IMR-90 (cell line): ENCODE measurements at regions not wholly inside any gene's neighbourhood (a gene's known extent, or its start where the extent isn't known, plus 50 kb on each side); places are given as distances from the start of the nearest gene placed in this dataset.
"Not testable (repeated sequence)": the region's sequence is repeated elsewhere in the genome, so short reads cannot be mapped to it uniquely, and the experiment has no call there.

Source experiments
- ATAC-seq: fragments of 200-7000 bp; cut with Tn5 transposase; 2 replicates; pipeline ENCODE4 v1.9.1; 2020; ENCODE audit warnings: low read depth, mild to moderate bottlenecking, moderate library complexity
- BruUV-seq: library from RNA; stranded (reverse); fragments of 400-500 nt; replicated peaks from 2 replicates; lab custom pipeline; 2021; lab: Mats Ljungman, UMichigan
- CTCF ChIA-PET: fragments of 300-600 bp; formaldehyde crosslinking; extraction: SDS; loops from one replicate; lab custom pipeline; 2021; ENCODE audit warnings: antibody characterized with exemption; lab: Yijun Ruan, JAX
- POLR2A ChIA-PET: fragments of 300-600 bp; sonication (Branson Sonifier 250); formaldehyde crosslinking; loops from one replicate; lab custom pipeline; 2022; ENCODE audit warnings: antibody characterized with exemption; ENCODE audit not compliant: unreplicated experiment; lab: Charles Lee
- DNase-seq: peaks from one replicate; pipeline ENCODE4 v3.0.0; 2013
- H2AFZ ChIP-seq: replicated peaks from 2 replicates; pipeline ENCODE3; 2013; ENCODE audit warnings: low read length, mild to moderate bottlenecking; ENCODE audit not compliant: poor library complexity
- H2AK5ac ChIP-seq: 2 replicates; pipeline ENCODE4 v1.6.1; 2013; ENCODE audit warnings: low read depth, low read length, inconsistent platforms
- H2AK9ac ChIP-seq: replicated peaks from 2 replicates; pipeline ENCODE3; 2013; ENCODE audit warnings: mild to moderate bottlenecking, low read depth, low read length, moderate library complexity; ENCODE audit not compliant: poor library complexity
- H2BK120ac ChIP-seq: 2 replicates; pipeline ENCODE4 v1.6.1; 2013; ENCODE audit warnings: low read depth, low read length, inconsistent platforms
- H2BK15ac ChIP-seq: 3 replicates; pipeline ENCODE4 v1.6.1; 2013; ENCODE audit warnings: low read depth, low read length, inconsistent platforms
- H2BK20ac ChIP-seq: 2 replicates; pipeline ENCODE4 v1.6.1; 2013; ENCODE audit warnings: low read depth, mild to moderate bottlenecking, inconsistent platforms, low read length, moderate library complexity
- H2BK5ac ChIP-seq: 2 replicates; pipeline ENCODE4 v1.6.1; 2013; ENCODE audit warnings: mild to moderate bottlenecking, low read depth, low read length, inconsistent platforms; ENCODE audit not compliant: poor library complexity, severe bottlenecking
- H3K14ac ChIP-seq: replicated peaks from 2 replicates; pipeline ENCODE4 v1.6.1; 2013; ENCODE audit warnings: low read depth, low read length, inconsistent platforms
- H3K18ac ChIP-seq: 2 replicates; pipeline ENCODE4 v1.6.1; 2013; ENCODE audit warnings: low read depth, low read length, control low read depth
- H3K23ac ChIP-seq: 2 replicates; pipeline ENCODE4 v1.6.1; 2013; ENCODE audit warnings: low read depth, low read length, inconsistent platforms
- H3K27ac ChIP-seq: 2 replicates; pipeline ENCODE4 v1.5.1; 2013; ENCODE audit warnings: mild to moderate bottlenecking, control low read depth, low read length; ENCODE audit not compliant: insufficient read depth
- H3K27me3 ChIP-seq: 2 replicates; pipeline ENCODE4 v1.6.1; 2013; ENCODE audit warnings: low read length; ENCODE audit not compliant: control insufficient read depth, insufficient read depth
- H3K36me3 ChIP-seq: 2 replicates; pipeline ENCODE4 v1.6.1; 2013; ENCODE audit warnings: low read length, mixed read lengths; ENCODE audit not compliant: control insufficient read depth, insufficient read depth
- H3K4ac ChIP-seq: 2 replicates; pipeline ENCODE4 v1.6.1; 2013; ENCODE audit warnings: low read depth, low read length, inconsistent platforms
- H3K4me1 ChIP-seq: 2 replicates; pipeline ENCODE4 v1.6.1; 2013; ENCODE audit warnings: low read length, mixed read lengths; ENCODE audit not compliant: control insufficient read depth, insufficient read depth
- H3K4me2 ChIP-seq: 2 replicates; pipeline ENCODE4 v1.6.1; 2013; ENCODE audit warnings: low read depth, mild to moderate bottlenecking, control low read depth, low read length, moderate library complexity
- H3K4me3 ChIP-seq: 2 replicates; pipeline ENCODE4 v1.5.1; 2013; ENCODE audit warnings: low read depth, mild to moderate bottlenecking, control low read depth, low read length, moderate library complexity; ENCODE audit not compliant: insufficient read depth
- H3K56ac ChIP-seq: 2 replicates; pipeline ENCODE4 v1.6.1; 2013; ENCODE audit warnings: low read length, inconsistent platforms; ENCODE audit not compliant: insufficient read depth; ENCODE audit errors: extremely low read depth
- H3K79me1 ChIP-seq, 2 experiments: 2 replicates each; pipeline ENCODE4 v1.6.1; 2013; ENCODE audit warnings: low read length in 2 of 2, inconsistent platforms in 1 of 2, low read depth in 1 of 2
- H3K9ac ChIP-seq: 2 replicates; pipeline ENCODE4 v1.6.1; 2013; ENCODE audit warnings: low read depth, low read length, control low read depth
- H3K9me1 ChIP-seq: 2 replicates; pipeline ENCODE4 v1.6.1; 2013; ENCODE audit warnings: low read length, inconsistent platforms; ENCODE audit not compliant: insufficient read depth
- H3K9me3 ChIP-seq: 2 replicates; pipeline ENCODE4 v1.6.1; 2013; ENCODE audit warnings: low read length; ENCODE audit not compliant: control insufficient read depth, insufficient read depth
- H4K20me1 ChIP-seq: 2 replicates; pipeline ENCODE4 v1.6.1; 2013; ENCODE audit warnings: low read length, inconsistent platforms; ENCODE audit not compliant: insufficient read depth
- H4K5ac ChIP-seq: 2 replicates; pipeline ENCODE4 v1.6.1; 2013; ENCODE audit warnings: mild to moderate bottlenecking, low read depth, low read length, control low read depth
- H4K8ac ChIP-seq, 2 experiments: 2 replicates each; pipeline ENCODE4 v1.6.1; 2013; ENCODE audit warnings: low read depth in 2 of 2, low read length in 2 of 2, control low read depth in 1 of 2, inconsistent platforms in 1 of 2
- H4K91ac ChIP-seq: 2 replicates; pipeline ENCODE4 v1.6.1; 2013; ENCODE audit warnings: low read depth, low read length, inconsistent platforms; ENCODE audit not compliant: insufficient read depth
- WGBS, 2 experiments: methylation state at CpG; one replicate each; pipeline versions ENCODE4 v1.1.5 to v1.1.7; 2013; ENCODE audit warnings: missing lambda C conversion rate in 2 of 2; ENCODE audit not compliant: insufficient read length in 1 of 2; ENCODE audit errors: extremely low coverage in 2 of 2; 5-methylcytosine and 5-hydroxymethylcytosine counted together
- dilution Hi-C: fragments of 300-500 bp; cut with HindIII; formaldehyde crosslinking; loops from one replicate; pipeline ENCODE4 v1.14.3; 2018; ENCODE audit warnings: low sequenced_read_pairs; ENCODE audit not compliant: unreplicated experiment
- in situ Hi-C: fragments of 300-500 bp; cut with MboI; formaldehyde crosslinking; loops from 3 replicates; pipeline ENCODE4 v1.14.3; 2019; ENCODE audit warnings: low sequenced_read_pairs, inconsistent platforms, mixed read lengths
- intact Hi-C: fragments of 100-400 bp; cut with micrococcal nuclease; formaldehyde crosslinking; loops from 2 replicates; pipeline ENCODE4 v1.10.0; 2022

- DNase-seq, H2BK120ac ChIP-seq, H2BK20ac ChIP-seq, H2AFZ ChIP-seq, H3K4me1 ChIP-seq, CTCF ChIA-PET, H3K27ac ChIP-seq, H2AK9ac ChIP-seq, H3K79me1 ChIP-seq, H4K8ac ChIP-seq, H3K4me2 ChIP-seq, POLR2A ChIA-PET, H2BK5ac ChIP-seq, H3K14ac ChIP-seq, H2AK5ac ChIP-seq, dilution Hi-C loops, BruUV-seq, H3K4me3 ChIP-seq, H3K56ac ChIP-seq, H2BK15ac ChIP-seq, H4K5ac ChIP-seq, H3K23ac ChIP-seq, H3K27me3 ChIP-seq, H3K9me1 ChIP-seq, H3K9ac ChIP-seq, H3K36me3 ChIP-seq, H4K91ac ChIP-seq, in situ Hi-C loops, H3K4ac ChIP-seq, H4K20me1 ChIP-seq, H3K9me3 ChIP-seq, H3K18ac ChIP-seq, intact Hi-C loops: not testable (repeated sequence)
- 94% methylated on average over 2 of the region's 5 CpGs; no CpG with 5 or more reads in 1 of the 2 experiments for WGBS, 2 experiments
- ATAC-seq = peak; percentile 51
These were observed 411.4 kb downstream of the LTN1 start for GRCh38 chr21:28581311-28581731.
